Loucy (cell line): ENCODE measurements at regions not wholly inside any gene's neighbourhood (a gene's known extent, or its start where the extent isn't known, plus 50 kb on each side); places are given as distances from the start of the nearest gene placed in this dataset.

Experiments used
- H2AFZ ChIP-seq: fragments of 200-600 bp; sonication (generic); 2 replicates; pipeline ENCODE4 v1.6.0; 2016; ENCODE audit warnings: antibody characterized with exemption, mild to moderate bottlenecking, low read length, moderate library complexity
- H3F3A ChIP-seq: fragments of 200-600 bp; 2 replicates; pipeline ENCODE4 v1.6.0; 2016; ENCODE audit warnings: antibody characterized with exemption, low read depth, mild to moderate bottlenecking
- H3K27me3 ChIP-seq: fragments of 200-600 bp; sonication (generic); 2 replicates; pipeline ENCODE4 v1.6.1; 2014; ENCODE audit warnings: low read length, mild to moderate bottlenecking; ENCODE audit not compliant: insufficient read depth, poor library complexity, severe bottlenecking
- H3K36me3 ChIP-seq: fragments of 200-600 bp; sonication (generic); 2 replicates; pipeline ENCODE4 v1.6.1; 2016; ENCODE audit warnings: low read length; ENCODE audit not compliant: insufficient read depth
- H3K4me1 ChIP-seq: fragments of 200-600 bp; sonication (generic); 2 replicates; pipeline ENCODE4 v1.5.1; 2014; ENCODE audit warnings: low read length, mild to moderate bottlenecking; ENCODE audit not compliant: insufficient read depth, poor library complexity, severe bottlenecking
- H3K4me2 ChIP-seq: fragments of 200-600 bp; sonication (generic); 2 replicates; pipeline ENCODE4 v1.6.0; 2014; ENCODE audit warnings: antibody characterized with exemption, low read length, low read depth, mild to moderate bottlenecking; ENCODE audit not compliant: poor library complexity, severe bottlenecking
- H3K4me3 ChIP-seq: fragments of 200-600 bp; sonication (generic); 2 replicates; pipeline ENCODE4 v1.5.1; 2014; ENCODE audit warnings: low read length, mild to moderate bottlenecking, mixed read lengths; ENCODE audit not compliant: poor library complexity, severe bottlenecking
- H3K79me2 ChIP-seq: fragments of 200-600 bp; sonication (generic); 2 replicates; pipeline ENCODE4 v1.6.1; 2014; ENCODE audit warnings: low read length; ENCODE audit not compliant: insufficient read depth
- H3K9ac ChIP-seq: fragments of 200-600 bp; sonication (generic); 2 replicates; pipeline ENCODE4 v1.6.0; 2014; ENCODE audit warnings: mild to moderate bottlenecking, low read depth, low read length, moderate library complexity; ENCODE audit not compliant: poor library complexity, severe bottlenecking
- H3K9me2 ChIP-seq: fragments of 200-600 bp; sonication (generic); replicated peaks from 2 replicates; pipeline ENCODE4 v1.6.1; 2016; ENCODE audit warnings: low read depth, low read length, mixed read lengths
- H3K9me3 ChIP-seq: fragments of 200-600 bp; sonication (generic); 2 replicates; pipeline ENCODE4 v1.6.1; 2014; ENCODE audit warnings: mild to moderate bottlenecking, antibody characterized with exemption, low read length, low read depth; ENCODE audit not compliant: insufficient read depth
- H4K20me1 ChIP-seq: fragments of 200-600 bp; sonication (generic); 2 replicates; pipeline ENCODE4 v1.6.0; 2014; ENCODE audit warnings: antibody characterized with exemption, low read length, mild to moderate bottlenecking; ENCODE audit not compliant: insufficient read depth, poor library complexity, severe bottlenecking
- EZH2phosphoT487 ChIP-seq: fragments of 200-600 bp; IDR thresholded peaks from 2 replicates; pipeline ENCODE4 v1.6.1; 2018; ENCODE audit warnings: antibody characterized with exemption, mild to moderate bottlenecking, moderate library complexity, borderline replicate concordance
- TF ChIP-seq, protein P1 (sequence below): fragments of 200-600 bp; sonication (generic); conservative IDR thresholded peaks from 2 replicates; pipeline ENCODE4 v1.5.1; 2014; ENCODE audit warnings: mild to moderate bottlenecking, antibody characterized with exemption, low read length

DNA sequence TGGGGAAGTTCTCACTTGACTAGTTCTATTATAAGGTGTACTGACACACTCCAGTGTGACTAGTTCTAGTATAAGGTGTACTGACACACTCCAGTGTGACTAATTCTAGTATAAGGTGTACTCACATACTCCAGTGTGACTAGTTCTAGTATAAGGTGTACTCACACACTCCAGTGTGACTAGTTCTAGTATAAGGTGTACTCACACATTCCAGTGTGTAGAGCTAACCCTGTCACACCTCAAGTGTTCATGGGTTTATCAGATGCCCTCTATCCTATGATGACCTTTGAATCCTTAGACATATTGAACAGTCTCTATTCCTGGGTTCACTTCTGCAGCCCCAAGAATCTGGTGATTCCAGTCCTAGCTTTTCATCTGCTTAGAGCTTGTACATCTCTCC lies 54.6 kb upstream of the MYO16 start:
- no peaks in the 10 kb centered on the region for H3F3A ChIP-seq

DNA sequence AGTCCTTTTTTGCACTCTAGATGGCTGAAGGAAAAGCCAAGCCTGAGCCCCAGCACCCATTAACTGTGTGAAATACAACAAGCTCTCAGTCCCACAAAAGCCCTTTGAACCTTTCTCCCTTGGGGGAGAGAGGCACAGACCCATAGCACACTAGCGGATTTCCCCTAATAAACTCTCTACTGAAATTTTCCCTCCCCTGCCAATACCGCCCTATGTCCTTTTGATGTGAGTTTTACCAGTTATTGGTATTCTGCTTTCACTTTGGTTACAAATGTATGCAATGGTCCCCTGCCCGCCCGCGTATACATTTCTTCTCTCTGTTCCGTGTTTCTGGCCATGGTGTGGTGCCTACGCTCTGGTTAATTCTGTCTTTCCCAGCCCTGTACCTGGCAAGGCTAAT lies 54.0 kb upstream of the MYO16 start:
- H3K9me3 ChIP-seq: no peaks in the 10 kb centered on the region
- no peaks in the 10 kb centered on the region for H3K79me2 ChIP-seq
- TF ChIP-seq, protein P1, sequence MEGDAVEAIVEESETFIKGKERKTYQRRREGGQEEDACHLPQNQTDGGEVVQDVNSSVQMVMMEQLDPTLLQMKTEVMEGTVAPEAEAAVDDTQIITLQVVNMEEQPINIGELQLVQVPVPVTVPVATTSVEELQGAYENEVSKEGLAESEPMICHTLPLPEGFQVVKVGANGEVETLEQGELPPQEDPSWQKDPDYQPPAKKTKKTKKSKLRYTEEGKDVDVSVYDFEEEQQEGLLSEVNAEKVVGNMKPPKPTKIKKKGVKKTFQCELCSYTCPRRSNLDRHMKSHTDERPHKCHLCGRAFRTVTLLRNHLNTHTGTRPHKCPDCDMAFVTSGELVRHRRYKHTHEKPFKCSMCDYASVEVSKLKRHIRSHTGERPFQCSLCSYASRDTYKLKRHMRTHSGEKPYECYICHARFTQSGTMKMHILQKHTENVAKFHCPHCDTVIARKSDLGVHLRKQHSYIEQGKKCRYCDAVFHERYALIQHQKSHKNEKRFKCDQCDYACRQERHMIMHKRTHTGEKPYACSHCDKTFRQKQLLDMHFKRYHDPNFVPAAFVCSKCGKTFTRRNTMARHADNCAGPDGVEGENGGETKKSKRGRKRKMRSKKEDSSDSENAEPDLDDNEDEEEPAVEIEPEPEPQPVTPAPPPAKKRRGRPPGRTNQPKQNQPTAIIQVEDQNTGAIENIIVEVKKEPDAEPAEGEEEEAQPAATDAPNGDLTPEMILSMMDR: no peak
- no peak for TF ChIP-seq EZH2phosphoT487
- no peak overlapping the region for H3K4me3 ChIP-seq
- H3K36me3 ChIP-seq: no peaks in the 10 kb centered on the region
- H4K20me1 ChIP-seq: no peaks in the 10 kb centered on the region
- H2AFZ ChIP-seq: no peak overlapping the region
- H3K27me3 ChIP-seq: no peaks in the 10 kb centered on the region
- H3K4me2 ChIP-seq: no peak overlapping the region
- no peaks in the 10 kb centered on the region for H3K9me2 ChIP-seq
- H3K4me1 ChIP-seq: no peaks in the 10 kb centered on the region
- H3F3A ChIP-seq: no peaks in the 10 kb centered on the region
- no peak overlapping the region for H3K9ac ChIP-seq

More for the DNA sequence above, 54.6 kb upstream of the MYO16 start:
- Histone ChIP-seq H2AFZ (no peak overlapping the region), H3K9me3 (no peaks in the 10 kb centered on the region), H4K20me1 (no peaks in the 10 kb centered on the region), H3K4me2 (no peak overlapping the region), H3K36me3 (no peaks in the 10 kb centered on the region), H3K9ac (no peak overlapping the region), H3K4me3 (no peak overlapping the region), H3K4me1 (no peaks in the 10 kb centered on the region), H3K9me2 (no peaks in the 10 kb centered on the region), H3K27me3 (no peaks in the 10 kb centered on the region), H3K79me2 (no peaks in the 10 kb centered on the region)
- TF ChIP-seq EZH2phosphoT487: no peak
- TF ChIP-seq, protein P1: no peak
